ENCODE measurements at regions not wholly inside any gene's neighbourhood (a gene's known extent, or its start where the extent isn't known, plus 50 kb on each side); places are given as distances from the start of the nearest gene placed in this dataset.

GRCh38 chr17:77529328-77529650 lies 388.5 kb downstream of the SEC14L1 start:
- TF ChIP-seq CTCF (IDR thresholded peaks at IDR 0.05; ENCODE audit: low read depth, low read length) = no peak
- TF ChIP-seq EZH2phosphoT487 (IDR thresholded peaks at IDR 0.05; ENCODE audit: low read depth) = no peak

All from OCI-LY3 (cell line).